BLaER1 (cell line): ENCODE measurements at regions not wholly inside any gene's neighbourhood (a gene's known extent, or its start where the extent isn't known, plus 50 kb on each side); places are given as distances from the start of the nearest gene placed in this dataset.

ENCODE experiments used
- H3K27ac ChIP-seq: shearing (Covaris generic); formaldehyde crosslinking; 2 replicates; pipeline ENCODE4 v1.8.1; 2022
- H3K27me3 ChIP-seq: shearing (Covaris generic); formaldehyde crosslinking; 2 replicates; pipeline ENCODE4 v1.8.1; 2022
- H3K36me3 ChIP-seq: shearing (Covaris generic); formaldehyde crosslinking; 2 replicates; pipeline ENCODE4 v1.8.1; 2022
- H3K4me1 ChIP-seq: shearing (Covaris generic); formaldehyde crosslinking; 2 replicates; pipeline ENCODE4 v1.8.1; 2022
- H3K4me2 ChIP-seq: shearing (Covaris generic); formaldehyde crosslinking; 2 replicates; pipeline ENCODE4 v1.8.1; 2022
- H3K4me3 ChIP-seq: shearing (Covaris generic); formaldehyde crosslinking; 2 replicates; pipeline ENCODE4 v1.8.1; 2022
- H3K9ac ChIP-seq: shearing (Covaris generic); formaldehyde crosslinking; 2 replicates; pipeline ENCODE4 v1.8.1; 2022
- H3K9me3 ChIP-seq: shearing (Covaris generic); formaldehyde crosslinking; 2 replicates; pipeline ENCODE4 v1.8.1; 2022
- H4K20me1 ChIP-seq: shearing (Covaris generic); formaldehyde crosslinking; 2 replicates; pipeline ENCODE4 v1.8.1; 2022
- Cebpa-rat ChIP-seq: shearing (Covaris generic); IDR thresholded peaks from 2 replicates; pipeline ENCODE4 v1.8.1; 2022

DNA sequence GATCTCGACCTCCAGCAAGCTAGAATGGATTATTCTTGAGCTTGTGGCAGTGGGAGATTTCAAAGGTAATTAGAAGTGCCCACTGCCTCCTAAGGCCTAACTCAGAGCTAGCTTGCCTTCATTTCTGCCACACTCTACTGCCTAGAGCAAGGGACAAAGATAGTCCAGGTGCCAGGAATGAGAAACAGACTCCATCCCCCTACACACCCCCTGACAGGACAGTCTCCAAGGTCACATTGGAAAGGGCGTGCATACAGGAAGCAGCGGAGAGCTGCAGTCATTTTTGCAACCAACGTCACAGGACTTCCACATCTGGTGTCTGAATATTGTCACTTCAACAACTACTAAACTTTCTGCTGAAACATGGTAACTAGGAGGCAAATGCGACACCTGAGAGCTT lies 101.0 kb upstream of the SH3BP4 start:
- Histone ChIP-seq H3K9me3 (peaks cover 5% of the 10 kb centered on the region; the same call in 1 of the 2 replicates), H4K20me1 (no peaks in the 10 kb centered on the region), H3K27ac (no peak overlapping the region), H3K36me3 (no peaks in the 10 kb centered on the region), H3K4me2 (no peak overlapping the region), H3K4me3 (no peak overlapping the region), H3K4me1 (peaks cover 7% of the 10 kb centered on the region; the same call in 1 of the 2 replicates), H3K27me3 (no peaks in the 10 kb centered on the region), H3K9ac (no peak overlapping the region)
- TF ChIP-seq Cebpa-rat: no peak

DNA sequence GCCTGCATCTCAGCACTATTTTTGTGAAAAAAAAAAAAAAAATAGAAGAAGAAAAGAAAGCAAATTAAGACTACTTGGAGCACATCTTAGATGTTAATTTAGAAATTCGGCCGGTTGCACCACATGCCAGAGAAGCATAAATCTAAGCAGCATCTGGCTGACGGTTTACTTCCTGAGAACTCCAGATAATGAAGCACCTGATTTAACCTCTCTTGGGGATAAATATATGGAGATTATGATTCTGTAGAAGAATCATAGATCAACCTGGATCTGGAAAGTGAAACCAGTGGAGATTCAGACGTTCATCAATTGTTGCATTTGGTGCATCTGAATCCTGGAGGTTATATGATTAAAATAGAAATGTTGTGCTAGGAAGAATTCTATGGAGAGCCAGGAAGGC lies 102.1 kb upstream of the SH3BP4 start:
- no peak for TF ChIP-seq Cebpa-rat
- no peak overlapping the region for H3K4me2 ChIP-seq

DNA sequence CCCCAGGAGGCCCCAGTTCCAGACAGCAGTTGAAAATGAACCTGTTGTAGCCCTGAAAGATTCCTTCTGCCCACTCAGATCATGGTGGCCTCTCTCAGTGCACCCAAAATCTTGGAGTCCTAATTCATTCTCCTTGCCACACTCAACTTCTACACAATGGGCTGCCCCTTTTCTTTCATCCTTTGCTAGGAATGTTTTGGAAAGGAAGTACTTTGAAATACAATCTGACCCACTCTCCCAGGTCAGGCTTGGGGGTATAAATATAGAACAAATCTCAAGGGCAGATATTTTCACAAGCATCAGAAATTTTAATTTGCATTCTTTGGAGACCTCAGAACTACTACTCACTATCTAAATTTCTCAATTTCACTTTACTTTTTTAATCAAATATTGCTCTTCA lies 103.2 kb upstream of the SH3BP4 start:
- TF ChIP-seq Cebpa-rat: no peak
- H3K4me2 ChIP-seq: no peak overlapping the region
- H3K36me3 ChIP-seq: no peaks in the 10 kb centered on the region
- H4K20me1 ChIP-seq: no peaks in the 10 kb centered on the region
- no peak overlapping the region for H3K4me3 ChIP-seq
- no peak overlapping the region for H3K9ac ChIP-seq
- H3K27me3 ChIP-seq: no peaks in the 10 kb centered on the region
- peaks cover 7% of the 10 kb centered on the region; the same call in 1 of the 2 replicates for H3K4me1 ChIP-seq
- H3K27ac ChIP-seq: no peak overlapping the region
- H3K9me3 ChIP-seq: no peaks in the 10 kb centered on the region

More for the DNA sequence above, 102.1 kb upstream of the SH3BP4 start:
- H3K27me3 ChIP-seq: no peaks in the 10 kb centered on the region
- no peaks in the 10 kb centered on the region for H3K9me3 ChIP-seq
- H3K4me1 ChIP-seq: peaks cover 7% of the 10 kb centered on the region; the same call in 1 of the 2 replicates
- H4K20me1 ChIP-seq: no peaks in the 10 kb centered on the region
- no peak overlapping the region for H3K4me3 ChIP-seq
- no peak overlapping the region for H3K27ac ChIP-seq
- no peak overlapping the region for H3K9ac ChIP-seq
- no peaks in the 10 kb centered on the region for H3K36me3 ChIP-seq

DNA sequence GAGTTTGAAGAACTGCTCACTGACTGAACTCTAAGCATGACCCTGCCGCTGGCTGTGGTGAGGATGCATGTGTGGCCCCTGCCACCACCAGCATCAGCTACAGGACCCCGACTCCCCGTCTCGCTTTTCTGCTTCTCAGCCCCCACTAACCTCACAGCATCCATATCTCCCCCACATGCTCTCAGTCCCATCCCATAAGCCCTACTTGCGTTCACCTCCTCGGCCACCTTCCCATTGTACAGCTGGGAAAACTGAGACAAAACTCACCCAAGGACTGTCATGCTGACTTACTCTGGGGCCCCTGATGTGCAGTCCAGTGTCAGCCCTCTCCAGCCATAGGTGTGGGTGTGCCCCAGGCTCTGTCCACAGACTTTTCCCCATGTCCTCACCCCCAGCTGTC lies 104.2 kb upstream of the SH3BP4 start:
- H4K20me1 ChIP-seq: no peaks in the 10 kb centered on the region
- H3K36me3 ChIP-seq: no peaks in the 10 kb centered on the region
- H3K9ac ChIP-seq: no peak overlapping the region
- H3K4me2 ChIP-seq: no peak overlapping the region
- H3K4me1 ChIP-seq: 0 out of 2 replicates have a peak, but pooled peaks cover under 1% of the 10 kb centered on the region
- no peaks in the 10 kb centered on the region for H3K9me3 ChIP-seq
- H3K4me3 ChIP-seq: no peak overlapping the region
- TF ChIP-seq Cebpa-rat: no peak
- no peak overlapping the region for H3K27ac ChIP-seq
- no peaks in the 10 kb centered on the region for H3K27me3 ChIP-seq

DNA sequence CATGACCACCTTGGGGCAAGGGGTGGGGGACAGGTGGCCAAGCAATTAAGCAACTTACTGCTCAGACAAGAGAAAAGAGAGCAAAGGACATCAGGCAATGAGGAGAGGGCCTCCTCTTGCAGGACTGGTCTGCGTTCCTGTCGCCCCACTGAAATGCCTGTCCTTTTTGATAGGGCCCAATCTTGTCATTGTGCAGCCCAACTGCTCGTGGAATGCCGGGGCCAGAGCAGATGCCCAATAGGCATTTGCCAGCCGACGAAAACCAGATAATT lies 104.5 kb upstream of the SH3BP4 start:
- Histone ChIP-seq H3K36me3 (no peaks in the 10 kb centered on the region), H3K4me3 (no peak overlapping the region), H4K20me1 (no peaks in the 10 kb centered on the region), H3K9ac (no peak overlapping the region), H3K27me3 (no peaks in the 10 kb centered on the region), H3K4me1 (no peaks in the 10 kb centered on the region), H3K27ac (no peak overlapping the region), H3K9me3 (no peaks in the 10 kb centered on the region), H3K4me2 (no peak overlapping the region)
- TF ChIP-seq Cebpa-rat: no peak

DNA sequence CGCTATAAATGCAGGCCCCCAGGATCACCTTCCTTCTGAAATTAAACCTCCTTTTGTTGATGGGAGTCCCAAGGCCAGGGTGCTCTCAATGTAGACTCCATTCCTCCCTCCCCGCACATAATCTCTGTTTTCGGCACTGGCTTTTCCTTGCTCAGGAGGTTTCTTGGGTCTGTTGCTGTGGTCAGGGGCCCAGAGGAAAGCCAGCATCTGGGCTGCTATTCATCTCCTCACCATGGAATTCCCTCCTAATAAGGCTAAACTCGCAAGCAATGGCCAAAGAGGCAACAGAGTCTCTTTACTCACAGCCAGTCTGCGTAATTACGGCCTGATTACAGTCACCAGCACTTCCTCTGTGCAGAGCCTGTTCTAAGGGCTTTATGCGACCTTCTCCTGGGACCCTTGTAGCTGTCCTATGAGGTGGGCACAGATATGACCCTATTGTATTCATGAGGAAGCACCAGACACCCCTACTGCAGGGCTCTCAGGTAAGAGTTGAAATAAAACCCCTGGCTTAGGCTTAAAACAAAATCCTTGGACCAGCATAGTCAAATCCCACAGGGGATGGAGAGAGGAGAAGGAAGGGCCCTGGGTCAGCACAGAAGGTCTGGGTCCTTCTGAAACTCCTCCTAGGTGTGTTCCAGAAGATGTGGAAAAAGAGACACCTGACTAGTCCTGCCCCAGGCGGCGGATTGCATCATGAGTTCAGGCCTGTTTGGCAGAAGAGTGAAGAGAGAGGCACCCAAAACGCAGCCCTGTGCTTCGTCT lies 105.0 kb upstream of the SH3BP4 start:
- Histone ChIP-seq H3K27ac (no peak overlapping the region), H3K4me3 (no peak overlapping the region), H4K20me1 (no peaks in the 10 kb centered on the region), H3K9me3 (no peaks in the 10 kb centered on the region), H3K9ac (no peak overlapping the region), H3K4me1 (no peaks in the 10 kb centered on the region), H3K27me3 (no peaks in the 10 kb centered on the region), H3K36me3 (no peaks in the 10 kb centered on the region), H3K4me2 (no peak overlapping the region)
- TF ChIP-seq Cebpa-rat: no peak

DNA sequence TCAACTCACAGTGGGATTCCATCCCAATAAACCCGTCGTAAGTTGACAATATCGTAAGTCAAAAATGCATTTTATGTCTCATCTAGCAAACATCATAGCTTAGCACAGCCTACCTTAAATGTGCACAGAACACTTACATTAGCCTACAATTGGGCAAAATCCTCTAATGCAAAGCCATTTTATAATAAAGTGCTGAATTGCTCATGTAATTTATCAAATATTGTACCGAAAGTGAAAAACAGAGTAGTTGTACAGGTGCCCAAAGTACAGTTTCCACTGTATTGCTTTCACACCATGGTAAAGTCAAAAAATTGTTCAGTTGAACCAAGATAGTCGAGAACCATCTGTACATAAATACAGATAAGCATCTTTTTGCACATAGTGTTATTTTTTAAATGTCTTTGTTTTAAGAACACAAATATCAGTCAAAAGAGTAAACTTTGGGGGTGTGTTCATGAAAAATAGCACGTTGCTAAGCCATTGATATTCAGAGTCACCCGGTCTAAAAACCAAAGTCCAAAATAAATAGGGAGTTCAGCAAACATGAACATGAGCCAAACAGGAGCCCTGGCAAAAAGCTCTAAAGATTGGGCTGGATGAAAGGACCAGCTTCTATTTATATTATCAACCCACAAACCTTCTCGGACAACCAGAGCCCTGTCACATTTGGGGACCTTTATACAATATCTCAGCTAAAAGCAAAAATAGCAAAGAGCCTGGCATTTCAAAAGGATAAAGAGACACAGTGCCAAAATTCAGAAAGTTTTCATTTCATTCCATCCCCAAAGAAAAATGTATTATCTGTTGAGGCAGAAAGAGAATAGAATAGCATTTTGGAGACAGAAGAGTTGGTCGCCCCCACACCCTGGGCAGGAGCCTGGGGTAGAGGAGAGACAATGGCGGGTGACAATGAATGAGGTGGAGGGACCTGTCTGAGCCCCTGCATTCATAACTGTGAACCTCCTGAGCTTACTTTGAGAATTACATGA lies 105.9 kb upstream of the SH3BP4 start:
- TF ChIP-seq Cebpa-rat: no peak
- no peak overlapping the region for H3K4me3 ChIP-seq

DNA sequence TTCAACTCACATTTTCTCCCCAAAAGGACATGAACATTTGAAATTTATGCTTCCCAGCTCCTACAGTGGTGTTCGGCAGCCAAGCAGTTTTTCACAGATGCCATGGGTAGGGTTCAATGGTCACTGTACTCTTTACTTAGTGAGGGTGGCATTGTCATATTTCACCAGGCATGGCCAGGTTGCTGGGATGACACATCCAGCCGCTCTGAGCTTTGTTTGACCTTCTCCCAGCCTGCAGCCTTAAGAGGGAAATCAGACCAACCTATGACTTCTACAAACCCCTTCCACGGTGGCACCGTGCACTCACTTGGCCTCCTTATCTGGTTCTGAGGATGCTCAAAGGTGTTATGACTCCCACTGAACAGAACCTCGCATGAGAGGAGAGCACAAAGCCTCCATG lies 108.4 kb upstream of the SH3BP4 start:
- H3K9ac ChIP-seq: no peak overlapping the region
- no peaks in the 10 kb centered on the region for H3K9me3 ChIP-seq
- no peak overlapping the region for H3K4me3 ChIP-seq
- H3K27ac ChIP-seq: no peak overlapping the region
- no peaks in the 10 kb centered on the region for H3K27me3 ChIP-seq
- no peaks in the 10 kb centered on the region for H4K20me1 ChIP-seq
- H3K4me2 ChIP-seq: no peak overlapping the region
- H3K4me1 ChIP-seq: no peaks in the 10 kb centered on the region
- no peak for TF ChIP-seq Cebpa-rat
- H3K36me3 ChIP-seq: no peaks in the 10 kb centered on the region

More for the DNA sequence above, 105.9 kb upstream of the SH3BP4 start:
- H3K9me3 ChIP-seq: no peaks in the 10 kb centered on the region
- H3K27ac ChIP-seq: no peak overlapping the region
- H3K36me3 ChIP-seq: no peaks in the 10 kb centered on the region
- no peaks in the 10 kb centered on the region for H4K20me1 ChIP-seq
- no peaks in the 10 kb centered on the region for H3K27me3 ChIP-seq
- H3K9ac ChIP-seq: no peak overlapping the region
- no peaks in the 10 kb centered on the region for H3K4me1 ChIP-seq
- H3K4me2 ChIP-seq: no peak overlapping the region

DNA sequence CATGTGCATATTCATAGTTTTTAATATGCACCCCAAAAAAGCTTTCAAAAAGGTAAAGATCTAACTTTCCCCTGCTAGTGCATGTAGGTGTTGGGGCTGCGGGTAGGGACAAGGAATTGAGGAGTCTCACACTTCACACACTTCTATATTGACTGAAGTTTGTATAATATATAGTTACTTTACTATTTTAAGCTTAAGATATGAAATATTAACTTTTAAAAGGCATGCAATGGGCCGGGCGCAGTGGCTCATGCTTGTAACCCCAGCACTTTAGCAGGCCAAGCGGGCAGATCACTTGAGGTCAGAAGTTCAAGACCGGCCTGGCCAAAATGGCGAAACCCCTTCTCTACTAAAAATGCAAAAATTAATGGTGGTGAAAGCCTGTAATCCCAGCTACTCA lies 109.1 kb upstream of the SH3BP4 start:
- Histone ChIP-seq H3K4me2 (no peak overlapping the region), H3K27ac (no peak overlapping the region)

More for the DNA sequence above, 109.1 kb upstream of the SH3BP4 start:
- Histone ChIP-seq H3K9me3 (no peaks in the 10 kb centered on the region), H3K9ac (no peak overlapping the region), H4K20me1 (no peaks in the 10 kb centered on the region), H3K36me3 (no peaks in the 10 kb centered on the region), H3K4me1 (no peaks in the 10 kb centered on the region), H3K27me3 (no peaks in the 10 kb centered on the region), H3K4me3 (no peak overlapping the region)
- TF ChIP-seq Cebpa-rat: no peak
